HUES6 (cell line): ENCODE measurements at regions not wholly inside any gene's neighbourhood (a gene's known extent, or its start where the extent isn't known, plus 50 kb on each side); places are given as distances from the start of the nearest gene placed in this dataset.
"Not testable (repeated sequence)": the region's sequence is repeated elsewhere in the genome, so short reads cannot be mapped to it uniquely, and the experiment has no call there.

Experiments
- H3K27ac ChIP-seq: 2 replicates; pipeline ENCODE4 v1.7.0; 2013; ENCODE audit warnings: low read depth, mild to moderate bottlenecking, low read length, inconsistent platforms
- H3K27me3 ChIP-seq: 2 replicates; pipeline ENCODE4 v1.6.1; 2013; ENCODE audit warnings: low read length; ENCODE audit not compliant: control insufficient read depth, insufficient read depth
- H3K36me3 ChIP-seq: 2 replicates; pipeline ENCODE4 v1.6.1; 2013; ENCODE audit warnings: low read length; ENCODE audit not compliant: control insufficient read depth, insufficient read depth
- H3K4me1 ChIP-seq: 2 replicates; pipeline ENCODE4 v1.6.1; 2013; ENCODE audit warnings: low read length; ENCODE audit not compliant: control insufficient read depth, insufficient read depth
- H3K4me3 ChIP-seq: 2 replicates; pipeline ENCODE4 v1.5.1; 2013; ENCODE audit warnings: low read depth, low read length
- H3K9ac ChIP-seq: one replicate; pipeline ENCODE4 v1.6.1; 2013; ENCODE audit warnings: mild to moderate bottlenecking, low read length
- H3K9me3 ChIP-seq: 2 replicates; pipeline ENCODE4 v1.6.1; 2013; ENCODE audit warnings: low read depth, low read length; ENCODE audit not compliant: control insufficient read depth, insufficient read depth

DNA sequence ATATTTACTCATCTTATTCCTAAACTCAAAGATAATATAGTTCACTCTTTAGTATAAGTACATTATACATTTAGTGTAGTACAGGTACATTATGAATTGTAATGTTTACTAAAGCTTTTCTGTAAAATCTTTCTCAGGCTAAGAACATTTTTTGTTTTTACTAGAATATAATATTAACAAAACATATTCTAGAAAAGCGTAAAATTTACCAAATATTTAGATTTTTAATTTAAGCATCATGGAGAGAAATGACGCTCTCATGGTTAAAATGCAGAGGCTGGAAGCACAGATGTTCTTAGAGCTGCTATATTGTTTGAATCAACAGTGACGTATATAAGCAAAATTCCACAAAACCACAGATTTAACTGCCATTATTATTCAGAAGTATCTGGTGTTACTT lies 54.7 kb upstream of the NBPF15 start:
- not testable (repeated sequence) for H3K9me3 ChIP-seq, H3K4me3 ChIP-seq, H3K36me3 ChIP-seq, H3K27me3 ChIP-seq, H3K4me1 ChIP-seq, H3K9ac ChIP-seq, H3K27ac ChIP-seq

DNA sequence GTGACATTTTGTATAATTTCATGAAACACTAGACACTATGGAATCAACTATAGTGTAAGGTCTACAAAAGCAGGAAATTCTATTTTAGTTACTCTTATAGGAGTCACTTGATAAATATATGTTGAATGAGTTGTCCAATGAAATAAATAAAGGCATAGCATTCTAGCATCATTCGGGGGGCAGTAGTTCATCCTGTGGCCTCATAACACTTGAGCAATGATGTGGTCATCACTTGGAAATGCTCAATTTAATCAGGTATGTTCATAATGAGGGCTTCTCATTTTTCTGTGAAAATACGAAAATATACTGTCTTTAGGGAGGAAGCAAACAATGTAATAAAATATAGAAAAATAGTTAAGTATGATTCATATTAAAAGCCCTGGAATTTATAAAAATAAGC lies 55.4 kb upstream of the NBPF15 start:
- not testable (repeated sequence) for H3K27ac ChIP-seq, H3K4me3 ChIP-seq, H3K9me3 ChIP-seq, H3K4me1 ChIP-seq, H3K9ac ChIP-seq, H3K36me3 ChIP-seq, H3K27me3 ChIP-seq

DNA sequence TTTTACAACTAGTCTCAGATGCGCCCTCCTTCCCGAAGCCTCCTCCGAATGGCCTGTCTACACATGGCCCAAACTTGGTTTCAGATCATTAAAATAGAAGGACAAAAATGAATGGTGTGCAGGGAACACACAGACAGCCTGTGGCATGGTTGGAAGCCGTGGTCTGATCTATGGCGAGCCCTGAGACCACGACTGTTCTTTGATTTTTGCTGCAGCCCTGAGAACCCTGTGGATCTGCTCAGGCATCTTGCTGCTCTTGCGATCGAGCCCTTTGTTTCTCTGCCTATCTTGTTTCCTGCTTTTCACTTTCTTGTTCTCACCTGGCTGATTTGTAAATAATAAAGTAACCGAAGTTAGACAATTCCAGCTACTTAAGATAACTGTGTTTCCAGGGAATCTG lies 57.0 kb upstream of the NBPF15 start:
- H3K4me1 ChIP-seq, H3K27me3 ChIP-seq, H3K36me3 ChIP-seq, H3K4me3 ChIP-seq, H3K9ac ChIP-seq, H3K9me3 ChIP-seq, H3K27ac ChIP-seq: not testable (repeated sequence)

GRCh38 chr1:144519528-144520189 lies 58.2 kb upstream of the NBPF15 start:
- H3K27ac ChIP-seq, H3K9ac ChIP-seq, H3K4me1 ChIP-seq, H3K27me3 ChIP-seq, H3K4me3 ChIP-seq, H3K9me3 ChIP-seq, H3K36me3 ChIP-seq: not testable (repeated sequence)

GRCh38 chr1:144523661-144524407 lies 62.4 kb upstream of the NBPF15 start:
- H3K36me3 ChIP-seq, H3K27me3 ChIP-seq, H3K9me3 ChIP-seq, H3K4me1 ChIP-seq: not testable (repeated sequence)
- Histone ChIP-seq H3K4me3 (peak overlapping the region; percentile 52), H3K27ac (peak overlapping the region; percentile 94), H3K9ac (peak overlapping the region; percentile 92)

- not testable (repeated sequence) for H3K9me3 ChIP-seq, H3K9ac ChIP-seq
Observed at GRCh38 chr1:144532156-144532607, 60.5 kb upstream of the PPIAL4F start.

GRCh38 chr1:144533480-144533879 lies 59.2 kb upstream of the PPIAL4F start:
- H3K36me3 ChIP-seq, H3K27me3 ChIP-seq, H3K9me3 ChIP-seq, H3K4me1 ChIP-seq, H3K9ac ChIP-seq, H3K4me3 ChIP-seq, H3K27ac ChIP-seq: not testable (repeated sequence)

More at GRCh38 chr1:144532156-144532607, 60.5 kb upstream of the PPIAL4F start:
- H3K27ac ChIP-seq, H3K36me3 ChIP-seq, H3K27me3 ChIP-seq, H3K4me1 ChIP-seq, H3K4me3 ChIP-seq: not testable (repeated sequence)

DNA sequence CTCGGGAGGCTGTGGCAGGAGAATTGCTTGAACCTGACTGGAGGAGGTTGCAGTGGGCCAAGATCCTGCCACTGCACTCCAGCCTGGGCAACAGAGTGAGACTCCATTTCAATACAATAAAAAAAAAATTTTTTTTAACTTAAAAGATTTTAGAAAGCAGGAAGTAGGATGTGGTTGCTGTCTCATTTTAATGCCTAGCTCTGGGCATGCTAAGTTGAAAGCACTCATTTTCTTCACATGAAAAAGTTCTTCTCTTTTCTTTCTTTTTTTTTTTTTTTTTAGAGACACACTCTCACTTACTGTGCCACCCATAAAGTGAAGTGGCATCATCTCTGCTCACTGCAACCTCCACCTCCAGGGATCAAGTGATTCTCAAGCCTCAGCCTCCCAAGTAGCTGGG lies 58.4 kb upstream of the PPIAL4F start:
- not testable (repeated sequence) for H3K4me3 ChIP-seq, H3K4me1 ChIP-seq, H3K27me3 ChIP-seq, H3K36me3 ChIP-seq, H3K9me3 ChIP-seq, H3K9ac ChIP-seq, H3K27ac ChIP-seq

DNA sequence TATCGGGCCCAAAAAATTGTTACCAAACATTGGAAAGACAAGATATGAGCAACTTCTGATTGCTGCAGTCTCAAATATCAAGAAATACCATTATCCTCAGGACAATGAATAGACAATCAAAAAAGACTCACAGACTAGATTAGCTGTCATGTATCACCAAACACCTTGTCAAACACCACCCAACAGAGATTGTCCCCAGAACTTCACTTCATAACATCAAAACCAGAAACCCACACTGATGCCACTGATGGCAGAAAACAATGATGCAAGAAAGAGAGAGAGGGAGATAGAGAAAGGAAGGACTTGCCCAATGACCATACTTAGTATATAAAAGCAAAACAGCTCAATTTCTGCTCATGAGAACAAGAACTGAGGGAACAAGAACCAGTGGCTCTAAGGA lies 56.0 kb upstream of the PPIAL4F start:
- not testable (repeated sequence) for H3K4me3 ChIP-seq, H3K27ac ChIP-seq, H3K9ac ChIP-seq, H3K36me3 ChIP-seq, H3K27me3 ChIP-seq, H3K9me3 ChIP-seq, H3K4me1 ChIP-seq

GRCh38 chr1:144537234-144537633 lies 55.5 kb upstream of the PPIAL4F start:
- not testable (repeated sequence) for H3K9ac ChIP-seq, H3K4me1 ChIP-seq, H3K27ac ChIP-seq, H3K9me3 ChIP-seq, H3K36me3 ChIP-seq, H3K4me3 ChIP-seq, H3K27me3 ChIP-seq

DNA sequence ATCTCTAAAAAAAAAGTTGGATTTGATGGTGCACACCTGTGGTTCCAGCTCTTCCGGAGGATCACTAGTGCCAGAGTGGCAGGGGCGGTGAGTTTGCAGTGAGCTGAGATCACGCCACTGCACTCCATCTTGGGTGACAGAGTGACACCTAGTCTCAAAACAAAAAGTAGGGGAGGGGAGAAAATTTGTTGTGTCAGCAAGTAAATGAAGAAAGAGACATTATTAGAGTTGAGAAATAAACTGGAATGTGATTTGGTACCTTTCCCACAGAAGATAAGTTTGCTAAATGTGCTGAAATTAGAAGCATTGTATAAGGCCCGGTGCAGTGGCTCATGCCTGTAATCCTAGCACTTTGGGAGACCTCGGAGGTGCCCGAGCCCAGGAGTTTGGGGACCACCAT lies 54.0 kb upstream of the PPIAL4F start:
- H3K27ac ChIP-seq, H3K9ac ChIP-seq, H3K36me3 ChIP-seq, H3K4me1 ChIP-seq, H3K27me3 ChIP-seq, H3K4me3 ChIP-seq, H3K9me3 ChIP-seq: not testable (repeated sequence)
